ENCODE measurements at regions not wholly inside any gene's neighbourhood (a gene's known extent, or its start where the extent isn't known, plus 50 kb on each side); places are given as distances from the start of the nearest gene placed in this dataset.
"Not testable (repeated sequence)": the region's sequence is repeated elsewhere in the genome, so short reads cannot be mapped to it uniquely, and the experiment has no call there.

- DNase-seq (ENCODE audit: low read depth, low spot score), result no peak
Measured at GRCh38 chr7:124247691-124248090, 214.8 kb upstream of the TMEM229A start.

- no peak for DNase-seq (ENCODE audit: low read depth, low spot score)
Measured at GRCh38 chr7:124246262-124246863, 213.5 kb upstream of the TMEM229A start.

GRCh38 chr7:124244469-124244868 is 211.6 kb upstream of the TMEM229A start:
- not testable (repeated sequence) for DNase-seq (ENCODE audit: low read depth, low spot score)

GRCh38 chr7:124219681-124220080 is 186.8 kb upstream of the TMEM229A start:
- no peak for DNase-seq (ENCODE audit: low read depth, low spot score)

- no peak for DNase-seq (ENCODE audit: low read depth, low spot score)
Measured at GRCh38 chr7:124208642-124209041, 175.8 kb upstream of the TMEM229A start.

- DNase-seq (ENCODE audit: low read depth, low spot score), result no peak
Measured at GRCh38 chr7:124208173-124208572, 175.3 kb upstream of the TMEM229A start.

- DNase-seq (ENCODE audit: low read depth, low spot score), result no peak
Measured at GRCh38 chr7:124205526-124205925, 172.7 kb upstream of the TMEM229A start.

- DNase-seq (ENCODE audit: low read depth, low spot score), result no peak
Measured at GRCh38 chr7:124202546-124202945, 169.7 kb upstream of the TMEM229A start.

GRCh38 chr7:124201768-124202349 is 169.0 kb upstream of the TMEM229A start:
- no peak for DNase-seq (ENCODE audit: low read depth, low spot score)

- DNase-seq (ENCODE audit: low read depth, low spot score), result no peak
Measured at GRCh38 chr7:124196519-124196918, 163.7 kb upstream of the TMEM229A start.

- DNase-seq (ENCODE audit: low read depth, low spot score), result no peak
Measured at GRCh38 chr7:124192885-124193284, 160.0 kb upstream of the TMEM229A start.

GRCh38 chr7:124191713-124192112 is 158.8 kb upstream of the TMEM229A start:
- no peak for DNase-seq (ENCODE audit: low read depth, low spot score)

GRCh38 chr7:124191030-124191429 is 158.2 kb upstream of the TMEM229A start:
- DNase-seq (ENCODE audit: low read depth, low spot score), result no peak

GRCh38 chr7:124188576-124188975 is 155.7 kb upstream of the TMEM229A start:
- no peak for DNase-seq (ENCODE audit: low read depth, low spot score)

- no peak for DNase-seq (ENCODE audit: low read depth, low spot score)
Measured at GRCh38 chr7:124187962-124188361, 155.1 kb upstream of the TMEM229A start.

GRCh38 chr7:124183649-124184048 is 150.8 kb upstream of the TMEM229A start:
- DNase-seq (ENCODE audit: low read depth, low spot score), result no peak

- no peak for DNase-seq (ENCODE audit: low read depth, low spot score)
Measured at GRCh38 chr7:124179641-124180040, 146.8 kb upstream of the TMEM229A start.

- DNase-seq (ENCODE audit: low read depth, low spot score), result no peak
Measured at GRCh38 chr7:124177891-124178290, 145.0 kb upstream of the TMEM229A start.

- not testable (repeated sequence) for DNase-seq (ENCODE audit: low read depth, low spot score)
Measured at GRCh38 chr7:124171812-124172211, 138.9 kb upstream of the TMEM229A start.

GRCh38 chr7:124171068-124171467 is 138.2 kb upstream of the TMEM229A start:
- DNase-seq (ENCODE audit: low read depth, low spot score), result no peak

- DNase-seq (ENCODE audit: low read depth, low spot score), result no peak
Measured at GRCh38 chr7:124168616-124169015, 135.7 kb upstream of the TMEM229A start.

GRCh38 chr7:124162667-124163066 is 129.8 kb upstream of the TMEM229A start:
- DNase-seq (ENCODE audit: low read depth, low spot score), result peak; percentile 25

- DNase-seq (ENCODE audit: low read depth, low spot score), result no peak
Measured at GRCh38 chr7:124155432-124156022, 122.7 kb upstream of the TMEM229A start.
